NCI-H1694 (cell line): ENCODE measurements at regions not wholly inside any gene's neighbourhood (a gene's known extent, or its start where the extent isn't known, plus 50 kb on each side); places are given as distances from the start of the nearest gene placed in this dataset.

Experiments used
- DNase-seq: peaks from one replicate; lab custom pipeline; 2025; lab: John Stamatoyannopoulos, UW

DNA sequence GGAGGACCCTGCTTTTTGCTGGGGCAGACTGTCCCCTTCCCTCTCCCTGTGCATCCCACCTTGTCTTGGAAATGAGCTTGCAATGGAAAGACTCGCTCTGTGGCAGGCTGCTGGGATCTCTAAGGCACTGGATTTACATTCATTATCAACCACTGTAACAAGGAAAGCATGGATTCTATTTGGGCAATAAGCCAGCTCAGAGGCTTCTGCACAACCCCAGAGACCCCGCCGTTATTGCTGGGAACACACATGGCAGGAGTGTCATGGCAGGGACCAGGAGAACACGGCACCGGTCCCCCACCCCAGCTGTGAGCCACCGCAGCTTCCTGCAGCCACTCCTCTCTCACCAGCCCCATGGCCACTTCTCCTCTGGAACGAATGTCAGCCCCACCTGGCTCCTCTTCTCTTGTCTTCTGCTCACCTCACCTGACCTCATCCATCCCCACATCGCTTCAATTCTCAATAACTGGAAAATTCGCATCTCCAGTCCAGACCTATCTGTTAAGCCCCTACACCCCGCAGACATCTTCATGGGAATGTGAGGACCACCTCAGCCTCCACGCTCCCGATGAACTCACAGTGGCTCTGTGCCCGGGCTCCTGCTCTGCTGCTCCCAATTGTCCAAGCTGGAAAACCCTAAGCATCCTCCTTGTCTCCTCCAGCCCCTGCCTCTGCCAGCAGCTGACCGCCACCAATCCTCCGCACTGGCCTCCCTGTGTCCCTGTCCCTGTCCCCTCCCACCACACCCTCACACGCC, 181.5 kb downstream of the USP12 start:
- DNase-seq, result no peak

DNA sequence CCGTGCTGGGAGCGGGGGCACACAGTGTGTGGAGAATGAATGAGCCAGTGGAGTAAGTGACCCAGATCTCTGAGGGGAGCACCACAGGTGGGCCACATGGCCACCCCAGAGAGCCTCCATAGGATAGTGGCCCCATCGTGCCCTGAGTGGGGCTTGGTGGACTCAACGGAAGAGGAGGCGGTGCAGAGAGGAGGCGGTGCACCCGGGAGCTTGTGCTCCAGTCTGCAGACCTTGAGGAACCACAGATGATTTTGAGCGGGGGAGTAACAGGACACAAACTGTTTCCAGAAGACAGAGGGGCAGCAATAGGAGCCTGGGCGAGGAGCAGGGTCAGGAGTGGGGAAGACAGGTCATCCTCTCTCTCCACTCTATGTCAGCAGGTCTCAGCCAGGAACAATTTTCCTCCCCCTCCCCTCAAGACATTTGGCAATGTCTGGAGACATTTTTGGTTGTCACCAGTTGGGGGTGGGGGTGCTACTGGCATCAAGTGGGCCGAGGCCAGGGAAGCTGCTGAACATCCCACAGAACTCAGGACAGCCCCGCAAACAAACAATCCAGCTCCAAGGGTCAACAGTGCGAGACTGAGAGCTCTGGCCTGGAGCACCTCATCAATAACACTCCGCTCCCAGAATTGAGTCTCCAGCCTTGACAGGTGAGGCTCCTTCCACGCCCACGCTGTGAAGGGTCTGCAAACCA, 182.2 kb downstream of the USP12 start:
- DNase-seq, result no peak

DNA sequence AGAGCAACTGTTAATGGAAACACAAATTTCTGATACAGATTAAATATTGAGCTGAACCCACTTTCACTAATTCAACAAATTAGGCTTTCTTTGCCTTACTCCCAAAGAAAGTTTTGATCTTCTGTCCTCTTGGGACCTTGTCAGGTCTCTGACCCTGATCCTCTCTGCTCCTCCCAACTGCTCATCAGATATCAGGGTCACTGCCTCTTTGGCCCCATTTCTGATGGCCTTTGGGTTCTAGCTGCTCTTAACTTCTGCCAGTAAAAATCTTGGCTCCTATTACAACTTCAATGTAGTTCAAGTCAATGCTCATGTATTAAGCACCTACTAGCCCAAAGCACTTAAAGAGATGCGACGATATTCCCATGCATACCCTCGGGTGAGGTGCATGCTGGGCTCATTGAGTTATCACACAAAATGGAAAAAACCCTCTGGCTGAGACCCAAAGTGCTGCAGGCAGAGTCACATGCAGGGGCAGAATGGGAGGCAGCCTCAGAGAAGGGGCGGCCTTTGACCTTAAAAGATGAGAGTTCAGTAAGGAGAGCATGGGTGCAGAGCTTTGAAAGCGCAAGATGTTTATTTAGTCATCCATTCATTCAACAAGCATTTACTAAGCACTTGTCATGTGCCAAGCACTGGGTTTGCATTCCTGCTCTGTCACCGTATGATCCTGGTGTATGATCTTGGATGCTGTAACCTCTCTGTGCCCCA, 183.4 kb downstream of the USP12 start:
- DNase-seq, result no peak

DNA sequence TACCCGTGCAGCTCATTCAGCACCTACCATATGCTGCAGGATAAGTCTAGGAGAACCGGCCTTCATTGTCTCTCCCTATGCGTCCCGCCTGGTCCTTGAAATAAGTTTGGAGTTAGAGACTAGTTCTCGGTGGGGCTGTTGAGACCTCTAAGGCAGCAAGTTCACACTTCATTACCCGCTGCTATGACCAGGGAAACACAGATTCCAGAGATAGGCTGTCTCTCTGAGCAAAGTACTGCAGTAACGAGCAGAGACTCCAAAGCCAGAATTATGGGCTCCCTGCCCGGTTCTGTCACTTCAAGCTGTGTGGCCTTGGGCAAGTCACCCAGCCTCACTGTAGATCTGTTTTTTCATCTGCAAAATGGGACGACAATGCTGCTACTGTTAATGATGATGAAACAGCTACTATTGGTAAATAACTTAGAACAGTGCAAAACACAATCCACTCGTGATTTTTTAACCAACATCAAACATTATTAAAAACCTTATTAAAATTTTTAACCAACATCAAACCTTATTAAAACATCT, 184.1 kb downstream of the USP12 start:
- DNase-seq, result no peak

DNA sequence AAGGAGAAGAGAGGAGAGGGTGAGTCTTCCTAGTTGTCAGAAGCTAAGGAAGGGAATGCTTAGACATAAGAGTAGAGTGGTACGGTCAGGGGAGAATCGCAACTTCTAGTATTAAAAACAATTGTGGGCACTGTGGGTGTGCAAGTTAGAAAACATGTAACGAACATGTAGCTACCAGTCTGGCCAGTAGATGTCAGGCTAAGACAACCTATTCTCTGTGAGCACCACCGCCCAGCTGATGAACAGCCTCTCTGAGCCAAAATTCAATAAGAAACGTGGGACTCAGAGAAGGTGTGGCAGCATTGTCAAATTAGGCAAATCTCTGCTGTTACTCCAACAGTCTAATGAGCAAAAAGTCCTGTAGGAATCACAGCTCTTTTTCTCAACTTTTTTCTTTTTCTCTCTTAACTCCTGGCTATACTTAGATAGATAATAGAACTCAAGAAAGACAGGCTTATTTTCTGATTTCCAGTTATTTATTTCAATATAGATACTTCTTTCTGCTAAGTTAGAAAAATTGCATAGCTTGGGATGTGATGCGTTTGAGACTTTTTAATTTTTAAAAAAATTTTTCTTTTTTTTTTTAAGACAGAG, 186.2 kb downstream of the USP12 start:
- peak; percentile 88 for DNase-seq

DNA sequence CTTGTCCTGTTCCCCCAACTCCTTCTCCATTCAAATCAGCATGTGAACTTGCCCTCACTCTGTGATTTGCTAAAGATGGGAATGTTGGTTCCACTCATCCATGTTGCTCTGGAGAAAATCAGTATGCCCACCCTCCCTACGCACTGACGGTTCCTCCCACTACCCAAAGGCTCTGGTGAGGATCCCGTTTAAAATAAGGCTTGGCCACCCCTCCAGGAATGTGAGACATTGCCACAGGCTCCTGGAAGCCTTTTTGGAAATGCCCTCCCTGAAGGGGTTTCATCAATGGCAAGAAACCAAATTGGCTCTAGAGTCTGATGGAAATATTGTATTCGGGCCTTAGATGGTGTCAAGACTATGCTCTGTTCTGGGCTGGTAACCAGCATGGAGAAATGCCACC, 187.3 kb downstream of the USP12 start:
- no peak for DNase-seq

DNA sequence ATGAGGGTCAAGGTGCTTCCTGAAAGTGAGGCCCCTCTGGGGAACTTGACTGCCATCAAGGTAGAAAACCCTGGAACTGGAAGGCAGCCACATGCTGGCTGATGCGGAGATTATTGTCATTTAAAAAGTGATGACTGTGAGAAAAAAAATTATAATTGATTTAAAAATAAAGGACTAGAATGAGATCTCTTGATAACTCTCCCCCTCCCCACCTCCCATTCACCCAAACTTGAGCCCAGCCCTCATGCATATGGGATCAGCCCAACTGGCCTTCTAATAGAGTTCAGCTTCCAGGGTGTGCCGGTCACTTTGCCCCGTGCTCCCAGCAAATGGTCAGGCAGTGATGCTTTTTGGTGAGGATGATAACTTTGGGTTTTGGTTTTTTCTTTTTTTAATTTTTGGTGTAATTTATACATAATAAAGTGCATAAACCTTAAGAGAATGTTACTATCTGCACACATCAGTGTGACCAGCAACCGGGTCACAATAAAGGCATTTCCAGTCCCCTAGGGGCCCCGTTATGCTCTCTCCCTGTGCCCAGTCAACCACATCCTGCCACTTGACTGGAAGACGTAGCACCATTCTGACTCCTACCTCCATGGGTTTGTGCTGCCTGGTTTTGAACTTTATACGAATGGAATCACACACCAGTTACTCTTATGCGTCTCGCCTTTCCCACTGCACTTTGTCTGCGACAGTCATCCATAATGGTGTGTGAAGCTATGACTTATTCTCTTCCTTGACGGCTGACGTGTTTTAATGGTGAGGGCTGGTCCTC, 187.9 kb downstream of the USP12 start:
- DNase-seq, result no peak

DNA sequence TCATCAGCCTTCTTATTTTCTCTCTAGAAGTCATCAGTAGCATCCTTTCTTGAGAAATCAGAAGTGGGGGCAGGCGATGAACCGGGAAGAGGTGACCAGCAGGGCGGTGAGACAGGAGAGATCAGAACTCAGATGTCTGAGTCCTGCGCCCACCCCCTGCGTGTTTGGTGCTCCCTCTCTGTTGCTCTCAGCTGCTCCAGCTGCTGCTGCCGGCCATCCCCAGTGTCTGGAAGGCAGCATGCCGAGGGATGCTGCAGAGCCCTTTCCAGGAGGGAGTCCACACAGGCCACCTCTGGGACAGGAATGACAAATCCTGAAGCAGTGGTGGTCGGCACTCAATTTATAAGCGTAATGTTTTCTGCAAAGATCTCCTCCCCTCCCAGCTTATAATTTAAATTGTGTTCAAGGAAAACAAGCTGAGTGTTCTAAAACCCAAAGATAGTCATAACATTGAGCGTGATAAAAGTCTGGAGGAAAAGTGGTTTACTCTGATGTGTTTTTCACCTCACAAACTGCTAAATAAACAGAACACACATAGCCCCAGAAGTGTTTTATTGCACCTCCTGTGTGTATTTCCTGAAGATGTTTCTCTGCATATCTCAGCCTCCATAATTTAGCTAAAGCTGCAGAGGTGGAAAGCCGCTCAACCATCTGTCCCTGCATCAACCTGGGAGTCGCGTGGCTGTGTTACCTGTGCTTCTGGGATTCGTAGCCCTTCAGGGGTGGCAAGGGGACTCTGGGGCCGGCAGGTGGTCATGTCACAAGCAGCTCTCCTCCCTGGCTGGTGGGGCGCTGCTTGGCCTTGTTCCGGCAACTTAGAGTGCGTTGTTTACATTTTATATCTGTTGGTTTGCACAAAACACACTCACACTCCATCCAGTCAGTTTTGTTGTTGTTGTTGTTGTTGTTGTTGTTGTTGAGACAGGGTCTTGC, 191.2 kb downstream of the USP12 start:
- no peak for DNase-seq

DNA sequence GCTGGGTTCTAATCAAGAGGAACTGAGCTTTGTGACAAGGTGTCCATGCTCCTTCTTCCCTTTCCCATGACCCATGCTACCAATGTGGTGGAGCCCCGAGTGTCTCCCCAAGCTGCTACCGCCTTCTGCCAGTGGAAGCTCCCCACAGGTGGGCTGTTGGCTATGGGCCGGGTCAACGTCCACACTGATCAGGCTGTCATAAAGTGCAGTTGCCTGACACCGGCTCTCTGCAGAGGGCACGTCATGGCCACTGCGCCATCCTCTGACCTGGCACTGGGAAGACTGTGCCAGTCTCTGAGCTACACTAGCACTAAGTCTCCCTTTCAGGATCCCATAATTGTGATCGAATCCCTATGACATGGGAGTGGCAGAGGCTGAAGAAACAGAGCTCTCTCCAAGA, 192.3 kb downstream of the USP12 start:
- DNase-seq, result no peak

DNA sequence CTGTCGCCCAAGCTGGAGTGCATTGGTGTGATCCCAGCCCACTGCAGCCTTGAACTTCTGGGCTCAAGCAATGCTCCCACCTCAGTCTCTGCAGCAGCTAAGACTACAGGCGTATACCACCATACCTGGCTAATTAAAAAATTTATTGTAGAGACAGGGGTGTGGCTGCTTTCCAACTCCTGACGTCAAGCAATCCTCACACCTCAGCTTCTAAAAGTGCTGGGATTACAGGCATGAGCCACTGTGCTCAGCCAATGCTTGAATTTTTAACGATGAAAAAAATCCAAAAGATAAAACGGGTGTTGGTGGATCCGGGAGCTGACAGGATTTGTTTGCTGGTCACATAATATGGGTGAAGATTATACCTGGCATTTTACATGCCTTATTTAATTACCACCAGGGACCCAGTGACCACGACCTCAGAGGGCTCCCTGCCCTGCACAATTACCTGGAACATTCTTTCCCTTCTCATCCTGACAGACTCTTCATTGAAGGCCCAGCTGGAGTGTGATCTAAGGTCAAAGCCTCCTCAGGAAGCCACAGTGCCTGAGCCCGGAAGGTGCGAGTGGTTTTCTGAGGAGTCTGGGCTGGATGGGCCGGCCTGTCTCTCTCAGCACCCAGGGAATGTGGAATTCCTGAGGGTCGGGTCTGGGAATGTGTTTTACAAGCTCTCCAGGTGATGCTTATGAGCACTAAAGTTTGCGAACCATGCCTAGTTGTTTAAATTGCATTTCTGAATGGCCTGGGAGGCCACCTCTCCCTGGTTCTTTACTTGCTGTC, 193.3 kb downstream of the USP12 start:
- no peak for DNase-seq

DNA sequence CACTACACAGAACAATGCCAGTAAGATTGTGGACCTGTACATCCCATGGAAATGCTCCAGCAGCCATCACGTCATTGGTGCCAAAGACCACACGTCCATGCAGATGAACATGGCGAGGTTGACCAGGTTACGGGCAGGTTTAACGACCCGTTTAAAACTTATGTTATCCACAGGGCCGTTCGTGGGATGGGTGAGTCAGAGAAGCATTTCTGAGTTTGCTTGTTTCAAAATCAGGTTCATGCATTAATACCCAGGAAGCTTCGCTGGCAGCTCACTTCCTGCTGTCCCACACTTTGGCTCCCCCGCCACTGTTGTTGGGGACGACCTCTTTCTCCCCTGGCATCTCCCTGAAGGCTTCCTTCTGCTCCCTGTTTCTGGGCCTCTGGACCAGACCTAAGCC, 194.1 kb downstream of the USP12 start:
- DNase-seq, result no peak

DNA sequence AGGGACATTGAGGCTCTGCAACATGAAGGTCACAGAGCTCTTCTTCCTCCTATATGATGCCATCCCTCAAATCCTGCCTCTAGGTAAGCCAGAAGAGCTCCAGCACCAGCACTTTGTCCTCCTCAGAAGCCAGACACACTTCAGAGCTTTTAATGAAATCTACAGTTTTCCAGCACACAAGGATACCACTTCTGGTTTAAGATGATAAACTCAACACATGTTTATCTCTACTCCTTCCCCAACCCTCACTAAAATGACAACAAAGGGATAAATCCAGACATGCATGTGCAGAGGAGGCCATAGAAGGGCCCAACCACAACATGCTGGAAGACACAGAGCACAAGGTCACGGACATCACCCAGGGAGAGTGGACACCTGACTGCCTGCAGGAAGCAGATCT, 195.3 kb downstream of the USP12 start:
- DNase-seq, result no peak

DNA sequence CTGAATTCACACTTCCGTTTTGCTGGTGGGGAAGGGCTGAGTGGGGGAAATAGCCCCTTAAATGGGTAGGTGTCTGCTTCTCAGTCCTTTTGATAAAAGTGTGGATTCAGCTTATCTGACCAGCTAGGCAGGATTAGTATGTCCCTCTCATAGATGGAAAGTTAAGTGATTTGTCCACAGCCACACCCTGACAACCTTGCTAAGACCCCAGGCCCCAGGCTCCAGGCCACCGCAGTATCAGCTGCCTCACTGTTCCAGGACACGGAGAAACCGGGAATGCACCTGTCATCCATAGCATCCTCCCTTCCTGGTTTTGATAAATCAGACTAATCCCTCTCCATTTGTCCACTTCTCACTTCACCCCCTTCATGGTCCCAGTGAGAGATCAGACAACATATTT, 197.7 kb downstream of the USP12 start:
- no peak for DNase-seq

DNA sequence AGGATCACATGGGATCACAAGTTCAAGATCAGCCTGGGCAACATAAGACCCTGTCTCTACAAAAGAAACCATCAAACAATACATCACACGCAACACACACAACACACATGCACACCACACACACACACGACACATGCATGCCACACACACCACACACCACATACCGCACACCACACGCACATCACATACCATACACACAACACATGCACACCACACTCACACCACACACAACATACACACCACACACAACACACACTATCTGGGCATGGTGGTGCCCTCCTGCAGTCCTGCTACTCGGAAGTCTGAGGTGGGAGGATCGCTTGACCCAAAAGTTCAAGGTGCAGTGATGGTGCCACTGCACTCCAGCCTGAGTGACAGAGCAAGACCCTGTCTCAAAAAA, 198.3 kb downstream of the USP12 start:
- DNase-seq, result no peak

DNA sequence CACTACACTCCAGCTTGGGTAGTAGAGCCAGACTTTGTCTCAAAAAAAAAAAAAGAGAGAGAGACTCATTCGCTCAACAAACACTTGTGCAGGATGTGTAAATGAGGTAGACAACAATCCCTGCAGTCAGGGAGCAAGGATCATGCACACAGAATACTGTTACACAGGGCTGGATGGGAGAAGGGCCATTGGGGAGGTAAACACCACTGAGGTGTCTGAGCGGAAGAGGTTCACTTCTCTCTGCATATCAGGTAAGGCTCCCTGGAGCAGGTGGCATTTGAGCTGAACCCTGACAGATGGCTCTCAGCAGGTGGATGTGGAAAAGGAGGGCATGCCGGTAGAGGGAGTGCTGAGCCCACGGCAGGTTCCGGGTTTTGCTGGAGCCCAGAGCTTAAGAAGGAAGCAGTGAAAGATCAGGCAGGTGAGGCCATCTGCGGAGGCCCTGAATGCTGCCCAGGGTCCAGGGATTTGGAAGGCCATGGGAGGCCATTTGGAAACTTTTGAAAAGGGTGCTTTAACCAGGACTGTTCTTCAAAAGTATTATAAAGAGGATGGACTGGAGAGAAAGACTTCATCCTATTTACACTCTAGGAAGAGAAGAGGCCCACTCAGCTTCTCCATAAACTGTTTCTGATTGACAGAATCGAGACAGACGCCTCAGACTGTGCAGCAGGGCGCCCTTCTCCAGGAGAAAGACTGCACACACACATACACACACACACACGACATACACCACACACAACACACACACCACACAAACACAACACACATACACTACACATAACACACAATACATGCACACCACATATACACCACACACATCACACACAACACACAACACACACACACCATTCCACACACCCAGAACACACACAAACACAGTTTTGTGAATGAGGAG, 199.4 kb downstream of the USP12 start:
- DNase-seq, result peak; percentile 29

DNA sequence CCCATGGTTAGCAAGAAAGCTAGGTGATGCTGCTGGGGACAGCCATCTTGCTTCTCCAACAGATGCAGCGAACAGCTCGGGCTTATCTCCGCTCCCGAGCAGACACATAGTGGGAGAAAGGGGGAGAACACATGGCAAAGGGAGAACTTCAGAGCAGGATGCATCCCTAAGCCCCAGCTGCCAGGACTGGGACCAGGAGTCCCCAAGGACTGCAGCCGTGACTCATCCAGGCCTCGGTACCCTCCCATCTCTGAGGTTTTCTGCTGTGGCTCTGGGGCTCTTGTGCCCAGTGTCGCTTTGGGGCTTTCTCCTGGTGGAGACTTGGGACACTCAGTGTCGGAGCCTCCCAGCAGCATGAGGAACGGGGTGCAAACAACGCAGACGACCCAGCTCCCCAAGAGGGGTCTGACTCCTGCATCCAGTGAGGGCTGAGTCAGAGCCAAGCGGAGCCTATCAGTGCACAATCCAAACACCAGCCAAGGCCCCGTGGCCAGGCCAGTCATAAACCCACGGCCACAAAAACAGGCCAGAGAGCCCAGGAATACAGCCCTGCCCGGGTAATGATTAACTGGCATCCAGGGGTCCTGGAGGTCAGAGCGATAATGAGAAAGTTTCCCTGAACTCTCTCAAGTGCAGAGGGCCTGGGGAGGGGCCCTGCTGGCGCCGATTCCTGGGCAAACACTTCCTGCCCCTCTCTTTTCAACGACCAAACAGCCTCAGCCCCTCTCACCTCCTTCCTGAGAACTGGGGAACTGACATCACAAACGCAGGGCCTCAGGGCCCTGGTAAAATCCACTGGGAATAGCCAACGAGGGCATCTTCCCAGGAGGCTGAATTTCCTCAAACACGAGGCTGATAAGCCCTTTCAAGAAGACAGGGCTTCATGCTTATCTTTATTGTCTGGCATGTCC, 202.9 kb downstream of the USP12 start:
- peak; percentile 88 for DNase-seq
